ENCODE measurements at regions not wholly inside any gene's neighbourhood (a gene's known extent, or its start where the extent isn't known, plus 50 kb on each side); places are given as distances from the start of the nearest gene placed in this dataset.

- Histone ChIP-seq H3K9me3 (peaks cover under 1% of the 10 kb centered on the region), H3K36me3 (no peaks in the 10 kb centered on the region), H3K27me3 (ENCODE audit: low read depth) (no peaks in the 10 kb centered on the region), H3K27ac (no peak overlapping the region), H3K4me3 (no peak overlapping the region), H3K4me1 (peaks cover 18% of the 10 kb centered on the region)
- DNase-seq (no peak), ATAC-seq (no peak)
- intact Hi-C loops (cut with DNase I) = no loop called here
- TF ChIP-seq, protein P1, sequence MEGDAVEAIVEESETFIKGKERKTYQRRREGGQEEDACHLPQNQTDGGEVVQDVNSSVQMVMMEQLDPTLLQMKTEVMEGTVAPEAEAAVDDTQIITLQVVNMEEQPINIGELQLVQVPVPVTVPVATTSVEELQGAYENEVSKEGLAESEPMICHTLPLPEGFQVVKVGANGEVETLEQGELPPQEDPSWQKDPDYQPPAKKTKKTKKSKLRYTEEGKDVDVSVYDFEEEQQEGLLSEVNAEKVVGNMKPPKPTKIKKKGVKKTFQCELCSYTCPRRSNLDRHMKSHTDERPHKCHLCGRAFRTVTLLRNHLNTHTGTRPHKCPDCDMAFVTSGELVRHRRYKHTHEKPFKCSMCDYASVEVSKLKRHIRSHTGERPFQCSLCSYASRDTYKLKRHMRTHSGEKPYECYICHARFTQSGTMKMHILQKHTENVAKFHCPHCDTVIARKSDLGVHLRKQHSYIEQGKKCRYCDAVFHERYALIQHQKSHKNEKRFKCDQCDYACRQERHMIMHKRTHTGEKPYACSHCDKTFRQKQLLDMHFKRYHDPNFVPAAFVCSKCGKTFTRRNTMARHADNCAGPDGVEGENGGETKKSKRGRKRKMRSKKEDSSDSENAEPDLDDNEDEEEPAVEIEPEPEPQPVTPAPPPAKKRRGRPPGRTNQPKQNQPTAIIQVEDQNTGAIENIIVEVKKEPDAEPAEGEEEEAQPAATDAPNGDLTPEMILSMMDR (IDR thresholded peaks at IDR 0.05) = no peak
These were observed 231.5 kb upstream of the TLE3 start for GRCh38 chr15:70329179-70329578.

GRCh38 chr15:70328679-70329115 lies 231.0 kb upstream of the TLE3 start:
- Histone ChIP-seq H3K4me1 (peaks cover 21% of the 10 kb centered on the region), H3K9me3 (no peaks in the 10 kb centered on the region), H3K27me3 (ENCODE audit: low read depth) (no peaks in the 10 kb centered on the region), H3K27ac (no peak overlapping the region), H3K36me3 (no peaks in the 10 kb centered on the region), H3K4me3 (no peak overlapping the region)
- DNase-seq (no peak), ATAC-seq (no peak)
- intact Hi-C loops (cut with DNase I) = no loop called here
- TF ChIP-seq, protein P1 (IDR thresholded peaks at IDR 0.05) = no peak

DNA sequence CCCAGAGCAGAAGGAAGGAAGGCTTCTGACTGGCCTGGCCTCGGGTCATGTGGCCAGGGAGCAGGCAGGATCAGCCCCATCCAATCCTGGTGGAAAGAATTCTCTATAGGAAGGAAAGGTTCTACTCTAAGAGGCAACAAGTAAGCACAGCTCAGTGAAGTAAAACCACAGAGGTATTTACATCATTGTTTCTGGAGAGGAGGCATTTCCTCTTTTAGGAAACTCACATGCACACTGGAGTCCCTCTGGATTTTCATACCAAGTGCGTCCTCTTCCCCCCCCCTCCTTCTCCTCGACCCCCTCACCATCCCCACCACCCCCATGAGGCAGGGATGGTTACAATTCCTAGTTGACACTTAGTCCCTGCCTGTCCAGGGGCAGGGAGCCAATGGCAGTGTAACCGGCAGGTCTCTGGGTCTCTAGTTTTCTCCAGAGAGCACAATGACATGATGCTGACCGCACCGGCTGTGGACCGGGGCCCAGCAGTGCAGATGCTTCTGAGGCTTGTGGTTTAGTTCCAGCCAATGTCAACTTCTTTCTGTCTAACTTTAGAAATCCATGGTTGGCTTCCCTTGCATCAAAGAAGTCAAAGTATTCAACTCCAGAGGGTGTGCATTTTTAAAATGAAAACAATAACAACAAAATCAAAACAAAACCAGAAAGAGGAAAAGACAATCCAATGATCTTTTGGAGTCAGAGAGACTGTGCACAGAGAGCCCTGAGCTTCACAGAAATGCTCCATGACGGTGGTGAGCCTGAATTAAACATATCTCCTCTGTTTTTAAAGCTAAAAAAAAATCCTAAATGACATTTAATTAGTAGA lies 230.3 kb upstream of the TLE3 start:
- Histone ChIP-seq H3K4me3 (no peak overlapping the region), H3K27me3 (ENCODE audit: low read depth) (no peaks in the 10 kb centered on the region), H3K27ac (no peak overlapping the region), H3K36me3 (no peaks in the 10 kb centered on the region), H3K4me1 (peaks cover 27% of the 10 kb centered on the region), H3K9me3 (no peaks in the 10 kb centered on the region)
- ATAC-seq (peak in 1 of 2 donors; percentile 52), DNase-seq (no peak)
- TF ChIP-seq, protein P1 (IDR thresholded peaks at IDR 0.05) = no peak
- intact Hi-C loops (cut with DNase I) = no loop called here

DNA sequence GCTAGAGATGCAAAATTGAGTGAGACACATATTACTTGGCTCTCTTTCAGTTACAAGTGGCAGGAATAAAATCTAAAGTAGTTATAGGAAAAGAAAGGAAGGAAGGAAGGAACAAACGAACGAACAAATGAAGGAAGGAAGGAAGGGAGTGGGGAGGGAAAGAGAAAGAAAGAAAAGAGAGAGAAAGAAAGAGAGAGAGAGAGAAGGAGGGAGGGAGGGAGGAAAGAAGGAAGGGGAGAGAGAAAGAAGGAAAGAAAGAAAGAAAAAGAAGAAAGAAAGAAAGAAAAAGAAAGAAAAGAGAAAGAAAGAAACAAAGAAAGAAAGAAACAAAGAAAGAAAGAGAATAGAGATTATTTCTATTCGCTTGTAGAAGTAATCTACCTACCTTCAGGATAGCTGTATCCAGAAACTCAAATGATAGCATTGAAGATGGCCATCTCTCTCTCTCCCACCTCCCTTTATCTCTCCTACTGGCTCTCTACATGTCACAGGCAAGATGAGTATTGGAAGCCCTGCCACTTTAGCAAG lies 229.7 kb upstream of the TLE3 start:
- H3K4me3 ChIP-seq = no peak overlapping the region
- peaks cover 34% of the 10 kb centered on the region for H3K4me1 ChIP-seq
- TF ChIP-seq, protein P1 (IDR thresholded peaks at IDR 0.05) = no peak
- H3K36me3 ChIP-seq = no peaks in the 10 kb centered on the region
- no peak for ATAC-seq
- no peaks in the 10 kb centered on the region for H3K9me3 ChIP-seq
- no peak for DNase-seq
- H3K27ac ChIP-seq = no peak overlapping the region
- no peaks in the 10 kb centered on the region for H3K27me3 ChIP-seq (ENCODE audit: low read depth)
- intact Hi-C loops (cut with DNase I) = no loop called here

- intact Hi-C loops (cut with DNase I) = no loop called here
- H3K4me1 ChIP-seq = peaks cover 65% of the 10 kb centered on the region
- no peak overlapping the region for H3K27ac ChIP-seq
- DNase-seq (no peak), ATAC-seq (peak; percentile 34 to 53)
- no peak overlapping the region for H3K4me3 ChIP-seq
- TF ChIP-seq, protein P1 (IDR thresholded peaks at IDR 0.05) = no peak
- no peaks in the 10 kb centered on the region for H3K9me3 ChIP-seq
- H3K27me3 ChIP-seq (ENCODE audit: low read depth) = no peaks in the 10 kb centered on the region
- no peaks in the 10 kb centered on the region for H3K36me3 ChIP-seq
These were observed 226.6 kb upstream of the TLE3 start for GRCh38 chr15:70324001-70324974.

Data from lower lobe of right lung (tissue), 2 donors.